ENCODE measurements at regions not wholly inside any gene's neighbourhood (a gene's known extent, or its start where the extent isn't known, plus 50 kb on each side); places are given as distances from the start of the nearest gene placed in this dataset.

DNA sequence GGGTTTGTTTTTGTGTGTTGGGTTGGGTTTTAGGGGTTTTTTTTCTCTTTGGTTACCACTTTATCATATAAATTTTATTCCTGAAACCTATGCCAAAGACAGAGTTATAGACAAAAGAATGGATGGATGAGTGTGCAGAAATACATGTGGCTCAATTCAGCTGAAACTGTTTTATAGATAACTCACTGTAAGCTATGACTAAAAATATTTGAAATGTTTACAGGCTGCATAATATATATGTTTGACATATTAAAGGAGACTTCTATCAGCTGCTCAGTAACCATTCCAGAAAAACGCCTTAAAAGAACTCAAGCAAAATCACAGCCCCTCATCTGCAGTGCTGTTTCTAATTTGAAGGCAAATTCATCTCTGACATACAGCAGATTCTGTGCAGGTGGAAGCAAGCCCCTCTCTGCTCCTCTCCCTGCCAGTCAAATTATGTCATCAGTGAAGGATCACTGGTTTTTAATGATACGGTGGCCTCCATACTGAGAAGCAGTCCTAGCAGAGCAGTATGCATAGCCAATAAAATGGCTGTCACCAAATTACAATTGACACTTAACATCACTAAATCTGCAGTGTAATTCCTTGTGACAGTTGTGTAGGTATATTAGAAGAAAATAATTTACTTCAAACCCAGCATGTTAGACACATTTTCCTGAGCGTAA is 301.6 kb downstream of the NR2F1-AS1 start:
- no peak for DNase-seq

DNA sequence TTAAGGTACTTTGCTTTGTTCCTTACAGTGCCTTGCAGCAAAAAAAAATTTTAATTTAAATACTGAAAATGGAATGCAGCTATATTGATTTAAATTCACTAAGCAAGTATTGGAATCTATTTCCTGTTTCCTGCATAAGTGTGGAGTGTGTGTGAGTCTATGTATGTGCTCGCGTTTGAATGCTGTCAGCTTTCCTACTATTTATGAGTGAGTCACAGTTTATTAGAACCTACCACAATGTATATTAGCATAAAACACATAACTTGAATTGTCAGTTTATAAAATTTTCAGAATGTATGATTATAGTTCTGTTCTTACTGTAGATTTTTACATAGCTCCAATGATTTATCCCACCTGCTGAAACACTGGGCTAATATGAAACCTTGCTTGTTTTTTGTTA is 302.1 kb downstream of the NR2F1-AS1 start:
- DNase-seq, result no peak

DNA sequence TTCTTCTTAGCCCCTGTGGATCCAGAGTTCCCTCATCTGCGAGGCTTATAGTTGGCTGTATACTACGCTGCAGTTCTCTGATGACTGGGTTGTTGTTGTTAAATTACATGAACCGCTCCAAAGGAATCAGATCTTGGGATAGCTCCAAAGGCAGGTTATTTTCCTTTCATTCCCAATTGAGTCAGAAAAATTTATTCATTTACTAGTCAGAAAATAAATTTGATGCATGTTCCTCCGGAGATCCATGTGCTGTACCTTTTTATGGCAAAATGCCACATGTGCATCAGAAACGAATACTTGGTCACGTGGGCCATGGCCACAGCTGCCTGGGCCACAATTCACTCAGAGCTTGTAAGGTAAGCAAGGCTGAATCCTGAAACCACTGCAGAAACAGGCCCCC is 304.0 kb downstream of the NR2F1-AS1 start:
- DNase-seq, result no peak

DNA sequence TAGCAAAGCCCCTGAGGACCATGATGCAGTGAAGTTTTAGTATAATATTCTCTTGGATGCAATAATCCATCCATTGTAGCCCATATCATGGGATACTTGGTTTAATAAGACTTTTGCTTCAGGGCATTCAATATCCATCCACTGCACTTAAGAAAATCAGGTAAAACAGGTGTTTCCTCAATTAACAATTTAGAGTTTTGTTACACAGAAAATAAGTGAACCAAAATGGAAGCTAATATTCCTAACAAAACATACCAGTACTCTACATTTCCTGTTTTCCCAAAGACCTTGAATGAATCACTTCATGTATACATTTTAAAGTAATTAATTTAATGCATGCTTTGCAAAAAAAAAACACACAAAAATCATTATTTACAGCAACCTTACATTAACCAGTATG is 305.6 kb downstream of the NR2F1-AS1 start:
- DNase-seq, result no peak

DNA sequence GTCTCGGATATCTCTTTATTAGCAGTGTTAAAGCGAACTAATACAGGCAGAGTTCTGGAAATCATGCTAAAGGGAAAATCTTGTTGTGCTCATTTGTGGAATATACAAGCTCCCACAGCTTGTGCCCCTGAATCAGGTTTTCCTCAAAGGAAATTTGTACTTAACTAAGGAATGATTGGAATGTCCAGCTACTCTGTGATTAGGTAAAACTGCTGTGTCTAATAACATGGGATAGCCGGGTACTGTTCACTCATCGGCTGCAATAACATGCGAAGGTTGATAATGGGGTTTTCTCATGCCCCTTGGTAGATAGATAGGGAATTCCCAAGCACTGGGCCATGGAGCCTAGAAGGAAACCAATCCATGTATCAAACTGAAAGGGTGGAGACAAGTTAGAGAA is 306.7 kb downstream of the NR2F1-AS1 start:
- DNase-seq, result no peak

DNA sequence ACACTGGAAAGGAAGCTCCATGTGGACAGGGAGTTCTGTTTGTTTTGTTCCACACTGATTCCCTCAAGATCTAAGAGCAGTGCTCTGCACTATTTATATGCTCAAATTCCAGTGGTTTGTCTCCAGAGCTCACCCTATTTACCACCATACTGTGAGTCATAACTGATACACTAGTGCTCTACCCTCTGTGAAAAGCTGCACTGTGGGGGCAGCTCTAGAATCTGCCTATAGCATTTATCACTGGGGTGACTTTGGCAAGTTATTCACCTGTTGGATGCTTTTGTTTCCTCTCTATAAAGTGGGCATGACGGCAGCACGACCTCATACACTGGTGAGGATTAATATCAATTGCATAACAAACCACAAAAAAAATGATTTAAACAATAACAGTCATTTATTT is 307.8 kb downstream of the NR2F1-AS1 start:
- no peak for DNase-seq

DNA sequence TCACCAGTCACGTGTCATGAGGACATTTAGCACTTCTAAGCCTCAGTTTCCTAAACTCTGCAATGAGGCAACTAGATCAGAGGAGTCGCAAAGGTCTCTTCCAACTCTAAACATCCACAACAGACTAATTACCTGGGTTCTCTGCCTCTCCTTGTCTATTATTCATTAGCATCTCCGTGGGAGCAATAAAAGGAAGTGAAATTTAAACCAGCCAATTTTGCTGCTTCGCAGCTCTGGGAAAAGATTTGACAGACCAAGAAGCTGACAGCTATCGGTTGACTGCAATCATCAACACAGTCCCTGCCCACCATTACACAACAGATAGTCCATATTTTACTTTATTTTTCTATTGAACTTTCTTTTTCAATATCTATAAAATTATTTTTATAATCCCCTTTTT is 308.9 kb downstream of the NR2F1-AS1 start:
- no peak for DNase-seq

DNA sequence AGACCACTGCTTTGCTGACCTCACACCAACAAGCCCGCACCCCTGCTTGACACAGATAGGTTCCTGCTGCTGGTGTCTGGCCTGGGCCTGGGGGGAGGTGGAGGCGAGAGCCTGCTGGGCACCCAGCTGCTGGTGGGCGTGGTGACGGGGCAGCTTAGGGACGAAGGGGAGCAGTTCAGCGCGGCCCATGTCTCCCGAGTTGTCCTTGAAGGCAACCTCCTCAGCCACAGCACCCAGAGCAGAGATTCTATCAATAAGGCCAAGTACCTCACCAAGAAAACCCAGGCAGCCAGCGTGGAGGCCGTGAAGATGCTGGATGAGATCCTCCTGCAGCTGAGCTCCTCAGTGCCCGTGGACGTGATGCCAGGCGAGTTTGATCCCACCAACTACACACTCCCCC is 313.3 kb downstream of the NR2F1-AS1 start:
- no peak for DNase-seq

DNA sequence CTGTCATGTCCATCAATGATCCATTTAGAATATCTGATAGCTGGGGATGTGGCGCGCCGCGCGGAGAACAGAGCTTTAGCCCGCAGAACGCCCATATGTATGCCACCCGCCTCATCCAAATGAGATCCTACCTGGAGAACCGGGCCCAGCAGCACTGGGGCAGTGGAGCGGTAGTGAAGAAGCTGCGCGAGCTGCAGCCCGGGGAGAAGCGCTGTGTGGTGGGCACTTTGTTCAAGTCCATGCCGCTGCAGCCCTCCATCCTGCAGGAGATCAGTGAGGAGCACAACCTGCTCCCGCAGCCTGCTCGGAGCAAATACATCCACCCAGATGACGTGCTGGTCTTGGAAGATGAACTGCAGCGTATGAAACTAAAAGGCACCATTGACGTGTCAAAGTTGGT is 313.7 kb downstream of the NR2F1-AS1 start:
- DNase-seq, result no peak

DNA sequence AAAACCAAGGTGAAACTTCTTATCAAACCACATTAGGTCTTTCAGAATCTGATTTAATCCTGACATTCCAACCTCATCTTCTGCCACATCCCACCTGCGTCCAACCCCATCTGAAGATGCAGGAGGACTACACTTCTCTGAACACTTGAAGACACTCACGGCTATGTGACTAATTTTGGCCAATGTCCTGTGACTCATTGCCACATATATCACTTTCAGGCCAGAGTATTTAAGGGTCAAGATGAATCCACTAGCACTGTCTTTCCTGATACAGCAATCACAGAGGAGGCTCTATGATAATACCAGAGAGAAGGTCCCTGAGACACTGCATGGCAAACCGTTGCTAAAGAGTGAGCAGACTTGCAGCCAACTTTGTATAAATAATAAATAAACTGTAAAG is 323.4 kb downstream of the NR2F1-AS1 start:
- no peak for DNase-seq

DNA sequence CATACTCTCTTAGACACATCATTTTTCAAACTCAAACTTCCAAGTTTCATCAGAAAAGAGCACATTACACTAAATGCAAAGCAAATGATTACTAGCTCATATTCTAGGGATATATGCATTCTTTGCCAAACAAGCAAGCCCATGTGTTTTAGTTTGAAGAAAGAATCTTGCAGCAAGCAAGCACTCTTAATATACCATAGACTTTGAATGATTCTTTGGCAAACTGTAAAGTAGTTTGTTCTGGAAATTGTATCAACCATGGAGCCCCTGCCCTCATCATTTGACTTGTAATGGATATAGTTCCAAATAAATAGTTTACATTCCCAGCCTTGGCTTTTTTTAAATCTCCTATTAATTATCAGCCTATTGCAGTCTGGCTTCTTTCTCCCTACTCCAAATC is 325.2 kb downstream of the NR2F1-AS1 start:
- DNase-seq, result no peak

DNA sequence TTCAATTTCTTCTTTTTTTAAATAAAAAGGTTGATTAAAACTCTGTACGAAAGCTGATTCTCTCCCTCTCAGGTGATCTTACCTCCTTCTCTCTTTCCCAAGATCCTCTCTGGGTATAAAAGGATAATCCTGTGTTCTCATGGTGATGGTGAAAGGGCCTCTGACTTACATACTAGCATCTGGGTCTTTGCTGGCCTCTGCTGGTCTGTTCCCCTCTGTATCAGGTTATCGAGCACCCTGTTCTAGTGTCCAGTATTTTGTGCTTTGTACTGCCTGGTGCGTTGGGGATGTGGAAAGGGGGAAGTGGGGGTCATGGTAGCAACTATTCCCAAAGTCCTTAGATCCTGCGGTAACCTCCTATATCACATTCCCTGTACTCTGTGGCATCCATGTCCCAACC is 328.9 kb downstream of the NR2F1-AS1 start:
- DNase-seq, result no peak

DNA sequence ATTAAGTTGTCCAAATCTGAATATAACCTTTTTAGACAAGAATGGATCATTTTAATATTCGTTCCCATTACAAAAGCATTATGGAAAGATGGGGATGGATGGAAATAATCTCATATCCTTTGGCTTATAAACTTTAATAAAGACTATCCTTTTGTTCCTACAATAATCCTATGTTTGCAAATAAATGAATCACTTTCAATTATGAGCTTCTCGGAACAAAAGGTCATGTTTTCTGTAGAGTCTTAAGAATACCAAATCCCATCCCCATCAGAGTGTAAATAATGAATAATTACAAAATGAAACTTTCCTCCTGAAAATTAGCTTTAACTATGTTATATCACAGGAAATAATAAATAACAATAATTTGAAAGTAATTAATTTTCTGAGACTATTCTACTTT is 329.7 kb downstream of the NR2F1-AS1 start:
- no peak for DNase-seq

DNA sequence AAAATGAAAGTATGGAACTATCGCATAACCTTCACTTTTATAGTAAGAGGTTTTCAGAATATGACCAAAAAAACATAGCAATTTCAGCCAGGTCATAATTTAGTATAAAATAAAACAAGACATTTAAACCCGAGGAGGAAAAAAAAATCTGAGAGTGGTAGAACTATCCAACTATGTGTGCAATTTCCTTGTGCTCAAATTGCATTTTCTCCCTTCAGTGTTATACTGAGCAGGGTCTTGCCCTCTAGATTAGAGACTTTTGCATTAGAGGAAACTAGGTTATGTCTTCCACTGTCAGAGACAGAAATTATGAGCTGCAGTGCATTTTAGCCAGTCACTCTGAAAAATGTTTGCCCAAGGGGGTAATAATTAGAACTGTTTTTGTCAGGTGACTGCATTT is 330.6 kb downstream of the NR2F1-AS1 start:
- DNase-seq, result no peak

DNA sequence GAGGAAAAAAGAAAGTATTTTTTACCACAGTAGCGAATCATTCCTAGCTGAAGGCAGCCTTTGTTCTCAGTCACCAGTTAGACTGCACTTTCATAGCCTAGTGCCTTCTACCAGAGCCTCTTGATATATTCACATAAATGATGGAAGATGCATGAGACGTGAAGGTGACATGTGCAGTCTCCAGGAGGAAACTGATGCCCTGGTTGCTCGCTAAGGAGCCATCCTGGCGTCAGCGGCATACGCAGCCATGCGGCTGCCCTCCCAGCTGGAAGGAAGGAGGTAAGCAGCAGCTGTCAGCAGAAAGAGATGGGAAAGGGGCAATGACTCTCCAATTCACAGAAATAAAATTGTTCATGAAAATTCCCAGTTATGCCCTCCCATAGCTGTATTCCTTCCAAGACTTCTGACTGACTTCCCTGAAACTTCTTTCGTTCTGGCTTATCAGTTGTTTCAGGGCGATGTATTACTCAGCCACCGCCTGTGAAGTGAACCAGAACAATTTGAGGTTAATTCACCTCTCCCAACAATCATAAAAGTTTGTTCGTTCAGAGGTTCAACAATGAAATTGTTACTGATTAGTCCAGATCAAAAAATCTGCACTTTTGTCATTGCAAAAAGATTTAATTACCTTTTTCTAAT is 331.2 kb downstream of the NR2F1-AS1 start:
- DNase-seq, result peak in 1 of 58 donors; percentile 3

DNA sequence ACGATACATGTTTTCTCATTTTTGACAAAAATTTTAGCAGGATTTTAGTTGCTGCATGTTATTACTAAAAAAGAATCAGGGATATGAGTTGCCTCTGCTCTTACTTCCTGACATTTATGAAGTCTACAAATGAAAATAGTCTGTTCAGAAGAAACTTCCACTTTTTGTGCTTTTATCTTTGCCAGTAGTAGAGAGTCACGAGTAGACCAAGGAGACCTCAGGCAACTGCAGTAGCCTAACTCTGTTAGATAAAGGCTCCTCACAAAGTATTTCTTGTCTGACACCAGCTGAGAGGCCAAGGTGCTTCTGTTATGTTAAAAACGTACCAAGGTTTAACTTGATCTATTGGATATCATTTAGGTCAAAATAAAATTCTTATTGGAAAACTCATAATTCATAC is 333.9 kb downstream of the NR2F1-AS1 start:
- no peak for DNase-seq

DNA sequence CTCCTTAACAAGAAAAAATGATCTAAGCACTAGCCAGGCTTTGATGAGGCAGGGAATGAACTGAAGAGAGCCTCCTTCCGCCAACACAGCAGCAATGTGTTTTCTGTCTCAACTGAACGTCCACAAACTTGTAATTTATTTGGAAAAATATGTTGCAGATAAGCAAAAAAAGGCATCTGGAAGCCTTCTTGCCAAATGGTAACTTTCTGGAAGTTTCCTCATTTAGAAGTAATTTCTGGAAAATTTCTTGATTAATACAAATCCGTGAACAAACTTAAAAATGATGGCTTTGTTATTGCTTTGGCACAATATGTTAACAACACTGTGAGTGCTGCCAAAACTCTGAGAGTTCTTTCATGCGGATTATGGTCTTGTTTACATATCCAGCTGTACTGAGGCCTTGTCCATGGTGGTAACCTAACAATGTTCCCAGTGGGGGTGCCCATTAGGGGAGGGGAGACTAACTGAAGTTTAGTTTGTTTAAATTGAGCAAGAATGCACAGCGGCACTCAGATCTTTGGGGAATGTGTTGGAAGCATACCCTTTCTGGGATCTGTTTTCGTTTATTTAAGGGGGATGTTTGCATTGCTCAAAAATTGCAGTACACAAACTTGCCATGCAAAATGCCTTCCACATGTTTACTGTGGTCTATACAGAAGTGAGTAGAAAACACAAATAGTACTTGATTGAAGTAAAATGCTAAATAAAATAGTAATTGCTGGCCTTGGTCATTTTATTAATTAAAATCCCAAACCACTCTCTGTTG is 334.7 kb downstream of the NR2F1-AS1 start:
- DNase-seq, result peak in 19 of 58 donors; percentile 6 to 78 (median 18)

DNA sequence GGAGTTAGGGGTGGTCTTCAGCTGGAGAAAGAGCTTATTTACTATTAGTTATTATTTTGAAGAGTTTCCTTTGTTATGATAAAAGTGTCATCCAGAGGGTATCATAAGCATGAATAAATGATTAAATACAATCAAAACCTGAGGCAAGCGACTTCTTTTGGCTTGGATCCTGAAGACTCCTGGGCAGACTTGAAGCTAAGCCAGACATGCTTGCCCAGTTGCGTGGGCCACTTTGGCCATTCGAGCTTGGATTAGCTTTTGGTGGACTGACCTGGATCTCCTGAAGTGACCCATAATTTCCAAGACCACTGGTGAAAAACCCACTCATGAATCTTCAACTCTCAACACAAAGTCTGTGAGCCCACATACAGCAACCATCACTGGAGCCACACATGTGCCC is 335.8 kb downstream of the NR2F1-AS1 start:
- DNase-seq, result peak in 1 of 58 donors; percentile 8

DNA sequence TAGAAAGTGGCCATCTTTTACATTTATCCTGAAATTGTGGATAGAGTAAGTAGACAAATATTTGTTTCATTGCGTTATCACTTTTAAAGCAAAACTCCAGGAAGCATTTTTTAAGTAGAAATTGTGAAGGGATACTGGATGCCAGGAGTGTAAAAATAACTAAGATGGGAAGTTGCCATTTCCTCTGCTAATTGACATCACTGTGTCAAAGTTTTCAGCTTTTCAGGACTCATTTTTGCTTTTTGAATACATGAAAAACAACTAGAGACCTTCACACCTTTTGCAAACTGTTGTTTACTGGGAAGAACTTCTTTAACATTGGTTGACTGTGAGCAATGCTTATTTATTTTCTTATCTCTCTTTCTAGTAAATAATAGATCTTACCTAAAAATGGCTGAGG is 337.5 kb downstream of the NR2F1-AS1 start:
- no peak for DNase-seq

DNA sequence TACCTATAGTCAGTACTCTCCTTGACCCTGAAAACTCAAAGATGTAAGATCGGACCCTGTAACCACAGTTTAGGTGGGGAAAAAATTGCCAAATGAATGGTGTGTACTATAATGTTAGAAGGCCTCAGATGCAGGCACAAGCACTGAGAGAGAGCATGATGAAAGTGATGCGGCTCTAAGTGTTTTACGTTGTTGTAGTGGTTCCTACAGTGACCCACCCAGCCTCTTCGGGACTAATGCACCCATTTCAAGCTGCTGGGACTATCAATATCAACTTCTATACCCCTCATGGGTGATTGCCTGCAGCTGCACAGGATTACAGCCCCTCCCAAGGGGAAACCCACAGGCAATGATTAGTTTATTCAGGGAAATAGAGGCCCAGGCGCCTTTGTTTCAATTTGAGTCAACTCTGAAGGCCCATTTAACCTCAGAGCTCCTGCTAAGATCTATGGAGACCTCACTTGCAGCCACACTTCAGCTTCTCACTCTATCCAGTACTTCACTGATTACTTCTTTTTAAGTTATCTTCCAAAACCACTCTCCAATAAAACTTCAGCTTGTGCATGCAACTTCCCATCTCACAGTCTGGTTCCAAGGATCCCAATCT is 340.7 kb downstream of the NR2F1-AS1 start:
- no peak for DNase-seq

DNA sequence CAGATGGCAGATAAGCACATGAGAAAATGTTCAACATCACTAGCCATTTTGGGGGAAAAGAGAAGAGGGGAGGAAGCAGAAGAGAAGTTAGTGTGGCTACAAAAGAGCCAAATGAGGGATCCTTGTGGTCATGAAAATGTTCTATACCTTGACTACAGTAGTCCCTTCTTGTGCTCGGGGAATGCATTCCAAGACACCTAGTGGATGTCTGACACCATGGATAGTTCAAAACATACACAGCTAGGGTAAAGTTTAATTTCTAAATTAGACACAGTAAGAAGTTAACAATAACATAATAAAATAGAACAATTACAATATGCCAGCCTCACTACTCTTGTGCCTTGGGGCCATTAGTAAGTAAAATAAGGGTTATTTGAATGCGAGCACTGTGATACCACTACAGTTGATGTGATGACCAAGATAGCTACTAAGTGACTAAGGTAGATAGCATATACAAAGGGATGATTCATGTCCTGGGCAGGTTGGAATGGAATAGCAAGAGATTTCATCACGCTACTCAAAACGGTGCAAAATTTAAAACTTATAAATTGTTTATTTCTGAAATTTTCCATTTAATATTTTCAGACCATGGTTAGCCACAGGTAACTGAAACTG is 344.1 kb downstream of the NR2F1-AS1 start:
- no peak for DNase-seq

DNA sequence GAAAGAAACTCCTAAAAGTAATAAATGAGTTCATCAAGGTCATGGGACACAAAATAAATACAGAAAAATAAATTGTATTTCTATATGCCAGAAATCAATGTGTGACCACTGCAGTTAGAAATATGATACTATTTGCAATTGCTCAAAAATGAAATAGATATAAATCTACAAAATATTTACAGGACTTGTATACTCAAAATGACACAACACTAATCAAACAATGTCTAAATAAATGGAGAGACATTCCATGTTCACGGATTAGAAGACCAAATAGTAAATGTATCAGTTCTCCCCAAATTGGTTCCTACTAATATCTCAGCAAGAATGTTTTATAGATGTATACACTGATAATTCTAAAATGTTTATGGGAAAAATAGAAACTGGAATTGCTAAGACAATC is 345.3 kb downstream of the NR2F1-AS1 start:
- DNase-seq, result no peak
